WTC11 (cell line): ENCODE measurements at regions not wholly inside any gene's neighbourhood (a gene's known extent, or its start where the extent isn't known, plus 50 kb on each side); places are given as distances from the start of the nearest gene placed in this dataset.

Source experiments
- MLX ChIP-seq: sonication (generic); formaldehyde crosslinking; IDR thresholded peaks from 2 replicates; pipeline ENCODE4 v1.8.1; 2023; ENCODE audit warnings: mild to moderate bottlenecking, missing genetic modification reagents, moderate library complexity
- TF ChIP-seq, protein P1 (sequence below): sonication (generic); formaldehyde crosslinking; IDR thresholded peaks from 2 replicates; pipeline ENCODE4 v1.8.1; 2023; ENCODE audit warnings: mild to moderate bottlenecking, missing genetic modification reagents

- TF ChIP-seq MLX (CRISPR knock-in tag): no peak
- TF ChIP-seq, protein P1, sequence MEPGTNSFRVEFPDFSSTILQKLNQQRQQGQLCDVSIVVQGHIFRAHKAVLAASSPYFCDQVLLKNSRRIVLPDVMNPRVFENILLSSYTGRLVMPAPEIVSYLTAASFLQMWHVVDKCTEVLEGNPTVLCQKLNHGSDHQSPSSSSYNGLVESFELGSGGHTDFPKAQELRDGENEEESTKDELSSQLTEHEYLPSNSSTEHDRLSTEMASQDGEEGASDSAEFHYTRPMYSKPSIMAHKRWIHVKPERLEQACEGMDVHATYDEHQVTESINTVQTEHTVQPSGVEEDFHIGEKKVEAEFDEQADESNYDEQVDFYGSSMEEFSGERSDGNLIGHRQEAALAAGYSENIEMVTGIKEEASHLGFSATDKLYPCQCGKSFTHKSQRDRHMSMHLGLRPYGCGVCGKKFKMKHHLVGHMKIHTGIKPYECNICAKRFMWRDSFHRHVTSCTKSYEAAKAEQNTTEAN (CRISPR knock-in tag): no peak
These were observed 139.8 kb downstream of the SOX4 start for GRCh38 chr6:21733311-21733710.
